NCI-H2107 treated with DMSO at 0.1 percent for 48 hours (cell line): ENCODE measurements at regions not wholly inside any gene's neighbourhood (a gene's known extent, or its start where the extent isn't known, plus 50 kb on each side); places are given as distances from the start of the nearest gene placed in this dataset.
"Not testable (repeated sequence)": the region's sequence is repeated elsewhere in the genome, so short reads cannot be mapped to it uniquely, and the experiment has no call there.

Experiments
- DNase-seq: peaks from one replicate; lab custom pipeline; 2025; ENCODE audit not compliant: unreplicated experiment; lab: John Stamatoyannopoulos, UW

DNA sequence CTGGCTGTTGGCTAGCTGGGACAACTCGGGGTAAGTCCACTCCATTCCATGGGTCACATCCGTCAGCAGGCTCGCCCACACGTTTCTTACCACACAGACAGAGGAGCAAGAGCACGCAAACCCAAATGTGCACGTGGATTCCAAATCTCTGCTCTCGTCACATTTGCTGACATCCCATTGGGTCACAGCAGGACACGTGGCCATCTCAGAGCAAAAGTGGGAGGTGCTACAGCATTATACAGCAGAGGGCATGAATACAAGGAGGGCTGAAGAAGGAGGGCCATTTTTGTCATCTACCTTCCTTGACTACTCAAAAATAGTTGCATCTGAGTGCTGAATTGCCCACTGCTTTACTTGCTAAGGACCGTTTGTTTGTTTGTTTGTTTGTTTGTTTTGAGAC is 84.7 kb downstream of the RBBP6 start:
- no peak for DNase-seq

DNA sequence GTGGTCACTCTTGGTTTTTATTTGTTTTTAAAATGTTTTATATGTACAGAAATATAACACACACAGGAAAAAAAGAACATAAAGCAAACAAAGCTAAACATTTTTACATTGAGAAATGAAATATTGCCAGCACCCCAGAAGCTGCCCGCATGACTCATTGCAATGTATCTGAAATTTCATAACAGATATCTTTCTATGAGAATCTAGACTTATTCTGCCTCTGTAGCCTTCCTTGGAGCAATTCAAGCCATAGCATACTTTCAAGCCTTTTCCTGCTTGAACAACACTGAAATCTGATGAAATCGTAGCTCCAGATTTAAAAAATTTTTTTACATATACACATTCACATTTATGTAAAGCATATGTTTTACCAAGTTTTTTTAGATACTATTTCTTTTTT is 86.9 kb downstream of the RBBP6 start:
- no peak for DNase-seq

DNA sequence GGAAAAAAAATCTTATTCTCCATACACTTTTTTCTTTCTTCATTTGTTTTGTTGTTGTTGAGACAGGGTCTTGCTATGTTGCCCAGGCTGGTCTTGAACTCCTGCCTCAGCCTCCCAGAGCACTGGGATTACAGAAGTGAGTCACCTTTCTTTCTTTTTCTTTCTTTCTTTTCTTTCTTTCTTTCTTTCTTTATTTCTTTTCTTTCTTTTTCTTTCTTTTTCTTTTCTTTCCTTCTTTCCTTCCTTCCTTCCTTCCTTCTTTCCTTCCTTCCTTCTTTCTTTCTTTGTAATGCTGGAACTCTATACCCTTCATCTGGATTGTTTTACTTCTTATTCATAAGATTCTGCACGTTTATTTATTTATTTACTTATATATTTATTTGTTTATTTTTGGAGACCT is 94.5 kb upstream of the TNRC6A start:
- no peak for DNase-seq

DNA sequence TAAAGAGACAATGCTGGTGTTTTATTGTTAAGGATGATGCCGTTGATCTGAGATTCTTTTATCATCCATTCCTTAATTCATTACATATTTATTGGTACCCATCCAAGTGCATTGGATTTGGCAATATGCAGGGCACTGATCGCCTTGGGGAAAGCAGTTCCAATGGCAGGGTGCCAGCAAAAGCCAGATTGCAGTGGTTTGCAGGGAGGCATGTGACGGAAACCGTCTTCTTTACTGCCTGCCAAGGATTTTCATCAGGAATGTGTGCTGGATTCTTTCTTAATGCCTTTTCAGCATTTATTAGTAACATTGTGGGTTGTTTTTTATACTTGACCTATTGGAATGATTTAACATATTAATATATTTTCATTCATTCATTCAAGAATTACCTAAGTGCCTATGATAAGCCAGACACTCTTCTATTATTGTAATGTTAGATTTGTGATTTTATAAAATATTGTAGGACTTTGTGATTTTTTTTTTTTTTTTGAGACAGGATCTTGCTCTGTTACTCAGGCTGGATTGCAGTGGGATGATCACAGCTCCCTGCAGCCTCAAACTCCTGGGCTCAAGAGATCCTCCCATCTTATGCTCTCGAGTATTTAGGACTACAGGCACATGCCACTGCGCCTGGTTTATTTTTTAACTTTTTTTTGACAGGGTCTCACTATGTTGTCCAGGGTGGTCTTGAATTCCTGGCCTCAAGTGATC is 93.4 kb upstream of the TNRC6A start:
- no peak for DNase-seq

DNA sequence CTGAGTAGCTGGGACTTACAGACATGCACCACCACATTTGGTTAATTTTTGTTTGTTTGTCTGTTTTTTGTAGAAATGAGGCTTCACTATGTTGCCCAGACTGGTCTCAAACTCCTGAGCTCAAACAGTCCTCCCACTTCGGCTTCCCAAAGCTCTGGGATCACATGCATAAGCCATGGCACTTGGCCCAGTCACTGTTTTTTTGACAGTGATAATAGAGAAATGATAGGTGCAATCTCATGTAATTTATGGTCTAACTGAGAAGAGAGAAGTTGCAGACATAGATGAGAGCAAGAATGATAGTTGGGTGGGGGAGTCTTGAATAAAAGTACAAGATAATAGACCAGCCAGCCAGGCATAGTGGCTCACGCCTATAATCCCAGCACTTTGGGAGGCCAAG is 89.7 kb upstream of the TNRC6A start:
- DNase-seq = no peak

DNA sequence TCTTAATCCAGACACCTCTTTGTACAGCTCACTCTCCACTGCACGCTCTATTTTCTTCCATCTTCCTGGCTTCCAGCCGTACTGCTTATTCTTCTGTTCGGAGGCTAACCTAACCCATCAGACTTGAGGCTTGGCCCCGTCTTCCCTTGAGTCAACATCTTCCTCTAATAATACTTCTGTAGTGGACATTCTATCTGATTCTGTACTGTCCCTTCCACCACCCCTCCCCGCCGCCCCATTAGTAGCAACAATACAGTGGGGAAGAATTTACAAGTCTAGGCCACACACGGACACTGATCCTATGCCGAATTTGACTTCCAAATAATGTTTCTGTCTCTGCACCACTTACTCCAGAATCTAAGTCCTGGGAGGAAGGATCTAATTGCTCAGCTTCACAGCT is 86.0 kb upstream of the TNRC6A start:
- no peak for DNase-seq

DNA sequence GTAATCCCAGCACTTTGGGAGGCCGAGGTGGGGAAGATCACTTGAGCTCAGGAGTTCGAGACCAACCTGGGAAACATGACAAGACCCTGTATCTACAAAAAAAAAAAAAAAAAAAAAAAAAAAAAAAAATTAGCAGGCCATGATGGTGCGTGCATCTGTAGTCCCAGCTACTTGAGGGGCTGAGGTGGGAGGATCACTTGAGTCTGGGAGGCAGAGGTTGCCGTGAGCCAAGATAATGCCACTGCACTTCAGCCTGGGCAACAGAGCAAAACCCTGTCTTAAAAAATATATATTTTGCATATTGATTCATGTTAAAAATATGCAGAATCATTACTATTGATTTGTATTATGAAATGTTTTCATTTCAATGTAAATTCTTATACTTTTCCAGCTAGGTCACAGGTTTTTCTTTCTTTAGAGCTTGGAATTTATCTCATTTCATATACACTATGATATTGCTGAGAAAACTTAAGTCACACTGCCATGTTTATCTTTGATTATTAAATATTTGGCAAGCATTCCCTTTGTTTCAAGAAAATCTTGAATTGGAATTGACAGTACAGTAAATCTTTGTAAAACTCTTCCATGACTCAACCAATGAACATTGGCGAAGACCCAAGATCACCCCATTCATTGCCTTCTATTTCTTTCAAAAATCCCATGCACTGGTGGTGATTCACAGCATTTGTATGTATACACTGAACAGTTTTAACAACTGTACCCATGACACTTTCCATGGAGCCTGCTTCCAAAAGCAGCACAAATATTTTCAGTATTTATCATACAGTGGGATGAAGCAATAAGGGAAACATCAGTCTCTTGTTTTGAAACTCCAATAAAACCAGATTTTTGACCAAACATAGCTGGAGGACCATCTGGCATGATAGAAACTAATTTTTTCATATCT is 83.5 kb upstream of the TNRC6A start:
- no peak for DNase-seq

DNA sequence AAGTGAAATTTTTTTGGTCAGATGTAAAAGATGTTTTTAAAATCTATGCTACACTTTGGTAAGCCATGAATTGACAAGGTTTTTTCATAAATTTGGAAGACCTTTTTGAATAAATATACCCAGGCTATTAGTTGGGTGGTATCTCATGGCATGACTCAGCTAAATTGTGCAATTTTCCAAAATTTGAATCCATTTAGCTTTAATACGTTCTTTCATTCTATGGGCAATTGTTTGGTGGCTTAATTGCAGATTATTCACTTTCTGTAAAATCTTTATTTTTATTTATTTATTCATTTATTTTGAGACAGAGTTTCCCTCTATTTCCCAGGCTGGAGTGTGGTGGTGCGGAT is 82.8 kb upstream of the TNRC6A start:
- DNase-seq = no peak

DNA sequence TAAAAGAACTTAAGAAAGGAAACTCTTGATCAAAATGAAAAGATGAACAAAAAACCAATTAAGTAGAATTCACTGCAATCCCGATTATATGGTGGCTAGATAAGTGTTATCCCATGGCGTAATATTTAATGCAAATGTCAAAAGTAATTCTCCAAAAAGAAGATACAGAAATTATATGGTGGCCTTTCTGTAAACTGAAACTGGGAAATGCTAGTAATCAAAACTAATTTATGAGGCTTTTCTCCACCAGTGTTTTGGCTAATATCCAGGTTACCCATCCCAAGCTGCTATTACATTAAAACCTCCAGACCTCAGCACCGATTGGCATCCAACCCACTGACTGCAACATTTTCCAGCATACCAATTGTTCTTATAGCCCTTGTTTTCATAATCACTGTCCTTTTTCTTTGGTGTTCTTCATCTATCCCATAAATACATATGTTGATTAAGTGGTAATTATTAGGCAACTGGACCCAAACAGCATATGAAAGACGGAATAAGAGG is 77.2 kb upstream of the TNRC6A start:
- no peak for DNase-seq

DNA sequence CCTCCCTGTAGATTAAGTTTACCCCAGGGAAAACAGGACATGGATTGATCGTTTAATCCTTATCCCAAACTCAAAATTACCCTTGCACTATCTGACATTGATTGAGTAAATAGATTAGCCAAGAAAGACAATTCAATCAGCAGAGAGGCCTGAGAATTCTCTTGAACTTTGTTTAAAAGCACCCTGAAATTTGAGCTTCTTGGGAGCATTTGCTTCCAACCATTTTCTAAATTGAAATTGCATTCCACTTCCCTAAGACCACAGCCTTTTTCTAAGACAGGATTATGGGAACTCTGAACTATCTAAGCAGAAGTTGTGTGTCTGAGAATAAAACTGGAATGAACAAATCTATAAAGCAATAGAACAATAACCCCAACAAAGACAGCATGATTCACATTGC is 76.6 kb upstream of the TNRC6A start:
- DNase-seq = no peak

DNA sequence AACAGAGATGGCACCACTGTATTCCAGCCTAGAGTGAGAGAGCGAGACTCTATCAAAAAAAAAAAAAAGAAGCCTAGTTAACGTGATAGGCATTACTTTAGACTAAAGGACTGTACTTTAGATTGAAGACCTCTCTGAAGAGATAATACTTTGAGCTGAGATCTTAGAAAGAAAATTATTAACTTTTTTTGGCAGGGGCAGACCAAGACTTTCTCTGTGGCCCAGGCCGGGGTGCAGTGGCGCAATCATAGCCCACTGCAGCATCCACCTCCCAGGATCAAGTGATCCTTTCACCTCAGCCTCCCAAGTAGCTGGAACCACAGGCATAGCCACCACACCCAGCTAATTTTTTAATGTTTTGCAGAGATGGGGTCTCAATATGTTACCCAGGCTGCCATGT is 75.7 kb upstream of the TNRC6A start:
- DNase-seq = no peak

DNA sequence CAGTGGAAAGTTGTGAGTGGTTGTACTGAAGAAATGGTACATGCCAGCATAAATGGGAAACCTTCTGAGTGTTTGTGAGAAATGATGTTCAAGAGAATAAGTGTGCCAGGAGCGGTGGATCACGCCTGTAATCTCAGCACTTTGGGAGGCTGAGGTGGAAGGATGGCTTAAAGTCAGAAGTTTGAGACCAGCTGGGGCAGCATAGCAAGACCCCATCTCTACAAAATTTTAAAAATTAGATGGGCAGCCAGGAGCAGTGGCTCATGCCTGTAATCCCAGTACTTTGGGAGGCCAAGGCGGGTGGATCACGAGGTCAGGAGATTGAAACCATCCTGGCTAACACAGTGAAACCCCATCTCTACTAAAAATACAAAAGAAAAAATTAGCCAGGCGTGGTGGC is 63.5 kb upstream of the TNRC6A start:
- not testable (repeated sequence) for DNase-seq

DNA sequence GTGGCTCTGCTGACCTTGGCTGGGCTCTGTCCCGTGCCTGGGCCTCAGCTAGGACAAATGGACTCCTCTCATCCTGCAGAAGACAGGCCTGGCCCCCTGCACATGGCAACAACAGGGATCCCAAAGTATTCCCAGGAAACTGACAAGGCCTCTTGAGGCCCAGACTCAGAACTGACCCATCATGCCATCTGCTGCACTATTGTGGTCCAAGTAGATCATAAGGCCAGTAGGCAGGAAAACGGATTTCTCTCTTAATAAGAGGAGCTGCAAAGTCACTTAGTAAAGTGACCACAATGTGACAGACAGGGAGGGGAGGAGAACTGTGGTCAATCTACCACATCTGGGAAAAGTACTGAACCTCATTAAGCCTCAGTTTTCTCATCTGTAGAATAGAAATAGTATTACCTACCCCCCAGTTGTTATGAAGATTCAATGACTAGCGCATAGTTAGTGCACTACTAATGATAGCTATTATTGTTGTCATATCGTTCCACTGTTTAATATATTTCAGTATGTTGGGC is 62.1 kb upstream of the TNRC6A start:
- no peak for DNase-seq

DNA sequence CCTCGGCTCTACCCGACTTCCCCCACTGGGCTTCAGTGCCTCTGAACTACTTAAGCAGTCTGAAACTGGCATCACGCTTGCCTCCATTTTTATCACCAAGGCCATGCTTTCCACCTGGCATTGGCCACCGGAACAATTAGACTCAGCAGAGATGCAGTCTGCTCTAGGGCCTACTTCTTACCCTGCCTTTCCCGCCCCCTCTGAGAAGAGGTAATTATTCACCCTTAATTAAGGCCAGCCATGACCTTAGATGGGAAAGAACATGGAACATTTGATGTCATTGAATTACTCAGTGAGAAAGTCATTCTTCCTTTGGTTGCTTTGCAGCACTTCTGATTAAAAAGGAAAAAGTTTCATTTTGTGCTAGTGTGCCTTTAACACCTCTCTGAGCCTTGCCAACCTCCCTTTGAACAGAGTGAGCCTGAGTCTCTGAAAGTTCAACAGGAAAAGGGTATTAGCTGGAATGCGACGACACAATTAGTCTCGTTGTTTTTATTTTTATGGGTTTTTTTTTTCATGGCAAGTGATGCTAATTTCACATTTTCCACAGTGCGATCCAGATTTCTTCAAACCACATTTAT is 60.9 kb upstream of the TNRC6A start:
- no peak for DNase-seq

DNA sequence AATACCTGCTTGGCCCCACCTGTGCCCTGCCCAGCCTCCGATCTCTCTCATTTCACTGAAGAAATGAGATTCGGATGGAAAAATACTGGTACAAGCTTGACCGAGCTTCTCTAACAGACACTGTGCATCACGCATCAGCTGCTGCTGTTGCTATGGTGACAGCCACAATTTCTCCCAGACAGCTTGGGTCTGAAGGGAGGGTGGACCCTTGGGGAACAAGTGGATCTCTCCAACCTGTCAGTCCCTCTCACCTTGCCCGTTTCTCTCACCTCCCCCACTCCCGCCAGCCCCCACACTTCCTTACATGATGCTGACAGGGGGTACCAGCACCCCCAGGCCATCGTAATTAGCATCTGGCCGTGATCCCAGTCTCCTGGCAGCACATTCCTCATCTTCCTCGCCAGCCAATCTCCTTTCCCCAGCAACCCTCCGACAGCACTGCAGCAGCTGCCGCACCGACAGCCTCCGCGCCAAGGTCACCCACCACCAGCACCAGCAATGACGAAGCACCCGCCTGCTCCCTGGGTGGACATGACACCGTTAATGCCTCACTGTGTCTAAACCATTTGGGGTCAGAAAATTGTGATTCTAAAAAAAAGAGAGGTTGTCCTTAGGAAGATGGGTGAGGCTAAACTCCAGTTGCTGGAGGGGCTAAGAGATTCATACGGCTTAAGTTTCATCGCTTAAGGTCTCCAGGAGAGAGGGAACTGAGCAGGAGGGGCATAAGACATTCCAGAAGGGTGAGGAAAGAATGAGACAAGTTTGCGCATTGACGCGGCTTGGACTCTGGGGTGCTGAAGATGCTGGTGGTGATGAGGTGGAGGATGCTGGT is 58.6 kb upstream of the TNRC6A start:
- peak; percentile 48 for DNase-seq

DNA sequence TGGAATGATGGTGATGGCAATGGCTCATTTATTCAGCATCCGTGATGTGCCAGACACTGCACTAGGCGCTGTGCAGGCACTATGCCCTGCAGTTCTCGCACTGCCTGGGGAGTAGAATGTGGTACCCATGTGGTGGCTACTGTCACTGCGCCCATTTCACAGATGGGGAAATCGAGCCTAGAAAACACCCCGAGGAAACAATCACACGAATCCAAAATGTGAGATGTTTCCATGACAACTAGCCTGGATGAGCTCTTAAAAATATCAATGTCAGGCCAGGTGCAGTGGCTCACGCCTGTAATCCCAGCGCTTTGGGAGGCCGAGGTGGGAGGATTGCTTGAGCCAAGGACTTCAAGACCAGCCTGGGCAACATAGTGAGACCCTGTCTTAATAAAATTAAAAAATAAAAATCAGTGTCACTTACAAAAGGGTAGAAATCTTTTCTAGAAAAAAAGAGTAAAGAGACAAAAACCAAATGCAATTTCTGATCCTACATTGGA is 57.9 kb upstream of the TNRC6A start:
- DNase-seq = no peak

DNA sequence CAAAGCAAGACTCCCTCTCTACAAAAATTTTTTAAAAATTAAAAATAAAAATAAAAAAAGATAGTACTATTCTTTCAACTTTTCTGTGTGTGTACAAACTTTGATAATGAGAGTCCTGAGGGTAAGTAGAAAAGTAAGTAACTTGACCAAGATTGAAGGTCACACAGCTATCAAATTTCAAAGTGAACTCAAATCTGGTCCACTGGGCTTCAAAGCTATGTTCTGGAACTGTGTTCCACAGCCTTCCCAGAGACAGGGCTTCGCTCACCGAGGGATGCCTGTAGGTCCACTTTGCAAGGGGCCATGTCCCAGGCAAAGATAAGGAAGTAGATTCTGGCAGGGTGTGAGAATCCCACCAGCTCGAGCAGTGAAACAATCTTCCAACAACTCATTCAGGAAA is 56.3 kb upstream of the TNRC6A start:
- DNase-seq = no peak

DNA sequence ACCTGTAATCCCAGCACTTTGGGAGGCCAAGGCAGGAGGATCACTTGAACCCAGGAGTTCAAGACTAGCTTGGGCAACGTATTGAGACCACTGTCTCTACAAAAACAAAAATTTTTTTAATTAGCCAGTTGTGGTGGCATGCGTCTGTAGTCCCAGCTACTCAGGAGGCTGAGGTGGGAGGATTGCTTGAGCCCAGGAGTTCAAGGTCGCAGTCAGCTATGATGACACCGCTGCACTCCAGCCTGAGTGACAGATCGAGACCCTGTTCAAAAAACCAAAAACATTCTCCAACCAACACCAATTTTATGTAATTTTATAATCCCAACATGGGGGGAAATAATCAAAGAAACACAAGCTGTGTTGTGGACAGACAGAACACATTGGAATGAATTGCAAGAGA is 54.6 kb upstream of the TNRC6A start:
- no peak for DNase-seq

DNA sequence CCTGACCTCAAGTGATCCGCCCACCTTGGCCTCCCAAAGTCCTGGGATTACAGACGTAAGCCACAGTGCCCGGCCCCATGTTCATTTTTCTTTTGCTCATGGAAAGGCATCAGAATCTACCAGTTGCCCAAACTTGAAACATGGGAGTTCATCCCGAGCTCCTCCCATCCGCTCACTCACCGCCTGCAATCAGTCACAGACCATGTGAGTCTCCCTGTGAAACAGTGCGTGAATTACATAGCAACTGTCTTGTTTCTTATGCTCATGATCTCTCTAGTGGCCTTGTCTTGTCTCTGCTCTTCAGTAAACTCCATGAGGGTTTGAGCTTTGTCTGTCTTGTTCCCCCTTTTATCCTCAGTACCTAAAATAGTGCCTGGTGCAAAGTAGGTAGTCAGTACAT is 52.1 kb upstream of the TNRC6A start:
- DNase-seq = no peak
